ENCODE measurements at regions not wholly inside any gene's neighbourhood (a gene's known extent, or its start where the extent isn't known, plus 50 kb on each side); places are given as distances from the start of the nearest gene placed in this dataset.

- TF ChIP-seq EZH2 (IDR thresholded peaks at IDR 0.05; ENCODE audit: borderline replicate concordance) (no peak), CTCF (IDR thresholded peaks at IDR 0.05; ENCODE audit: poor library complexity) (no peak), EZH2phosphoT487 (IDR thresholded peaks at IDR 0.05; ENCODE audit: low read depth, severe bottlenecking, unreplicated experiment) (no peak)
Measured at GRCh38 chr16:73226675-73227074, 178.7 kb upstream of the ZFHX3 start.
